RWPE2 (cell line): ENCODE measurements at regions not wholly inside any gene's neighbourhood (a gene's known extent, or its start where the extent isn't known, plus 50 kb on each side); places are given as distances from the start of the nearest gene placed in this dataset.
A peak's percentile ranks its signal among the peaks of the same experiment; 100 is the strongest.

Experiments
- ATAC-seq: fragments of 200-7000 bp; cut with Tn5 transposase; 3 replicates; pipeline ENCODE4 v1.9.1; 2021; ENCODE audit warnings: low read depth
- DNase-seq: peaks from one replicate; pipeline ENCODE4 v3.0.0-alpha.2; 2020; ENCODE audit warnings: low spot score
- H3K27ac ChIP-seq: fragments of 450-650 bp; 2 replicates; pipeline ENCODE4 v1.5.1; 2017; ENCODE audit warnings: mild to moderate bottlenecking; ENCODE audit not compliant: poor library complexity, severe bottlenecking
- H3K27me3 ChIP-seq: fragments of 250-450 bp; sonication (Bioruptor Pico); 2 replicates; pipeline ENCODE4 v1.5.1; 2021; ENCODE audit warnings: mild to moderate bottlenecking, moderate library complexity; ENCODE audit not compliant: insufficient read depth, poor library complexity, severe bottlenecking
- H3K36me3 ChIP-seq: fragments of 250-450 bp; sonication (Bioruptor Pico); 2 replicates; pipeline ENCODE4 v1.5.1; 2020; ENCODE audit warnings: low read depth, mild to moderate bottlenecking, moderate library complexity
- H3K4me1 ChIP-seq: fragments of 250-450 bp; sonication (Bioruptor Pico); 2 replicates; pipeline ENCODE4 v1.5.1; 2021; ENCODE audit warnings: mild to moderate bottlenecking, moderate library complexity; ENCODE audit not compliant: insufficient read depth, poor library complexity, severe bottlenecking
- H3K4me3 ChIP-seq: fragments of 250-450 bp; sonication (Bioruptor Pico); 2 replicates; pipeline ENCODE4 v1.5.1; 2021; ENCODE audit warnings: mild to moderate bottlenecking, moderate library complexity; ENCODE audit not compliant: severe bottlenecking
- H3K9me3 ChIP-seq: fragments of 250-450 bp; sonication (Bioruptor Pico); 2 replicates; pipeline ENCODE4 v1.5.1; 2021; ENCODE audit warnings: mild to moderate bottlenecking, moderate library complexity; ENCODE audit not compliant: severe bottlenecking
- CTCF ChIP-seq: fragments of 450-650 bp; IDR thresholded peaks from one replicate; pipeline ENCODE4 v1.5.1; 2017; ENCODE audit warnings: mild to moderate bottlenecking, moderate library complexity; ENCODE audit not compliant: poor library complexity, severe bottlenecking

- H3K9me3 ChIP-seq: no peaks in the 10 kb centered on the region
- no peak for ATAC-seq
- no peak for DNase-seq
- no peak overlapping the region for H3K4me3 ChIP-seq
- H3K27me3 ChIP-seq: no peaks in the 10 kb centered on the region
- peaks cover 22% of the 10 kb centered on the region for H3K4me1 ChIP-seq
- H3K27ac ChIP-seq: no peak overlapping the region
- no peaks in the 10 kb centered on the region for H3K36me3 ChIP-seq
- TF ChIP-seq CTCF: no peak
Measured at GRCh38 chr3:94619643-94620042, 556.8 kb downstream of the NSUN3 start.

- Histone ChIP-seq H3K4me1 (no peaks in the 10 kb centered on the region), H3K36me3 (no peaks in the 10 kb centered on the region), H3K27me3 (no peaks in the 10 kb centered on the region), H3K4me3 (no peak overlapping the region), H3K9me3 (no peaks in the 10 kb centered on the region), H3K27ac (no peak overlapping the region)
- DNase-seq: no peak
- no peak for TF ChIP-seq CTCF
- ATAC-seq: peak; percentile 54; the same call in 2 of the 3 replicates
Measured at GRCh38 chr3:94626573-94626972, 563.7 kb downstream of the NSUN3 start.

- ATAC-seq (no peak), DNase-seq (no peak)
- no peaks in the 10 kb centered on the region for H3K4me1 ChIP-seq
- no peak overlapping the region for H3K27ac ChIP-seq
- no peaks in the 10 kb centered on the region for H3K36me3 ChIP-seq
- H3K27me3 ChIP-seq: no peaks in the 10 kb centered on the region
- no peak for TF ChIP-seq CTCF
- no peak overlapping the region for H3K4me3 ChIP-seq
- no peaks in the 10 kb centered on the region for H3K9me3 ChIP-seq
Measured at GRCh38 chr3:94627689-94628088, 564.8 kb downstream of the NSUN3 start.

- DNase-seq (no peak), ATAC-seq (no peak)
- H3K27ac ChIP-seq: no peak overlapping the region
- TF ChIP-seq CTCF: no peak
- no peaks in the 10 kb centered on the region for H3K9me3 ChIP-seq
- H3K27me3 ChIP-seq: no peaks in the 10 kb centered on the region
- H3K4me3 ChIP-seq: no peak overlapping the region
- peaks cover 7% of the 10 kb centered on the region for H3K4me1 ChIP-seq
- H3K36me3 ChIP-seq: no peaks in the 10 kb centered on the region
Measured at GRCh38 chr3:94643400-94643799, 580.5 kb downstream of the NSUN3 start.

- no peak overlapping the region for H3K27ac ChIP-seq
- H3K9me3 ChIP-seq: no peaks in the 10 kb centered on the region
- H3K4me3 ChIP-seq: no peak overlapping the region
- peaks cover 7% of the 10 kb centered on the region for H3K4me1 ChIP-seq
- TF ChIP-seq CTCF: no peak
- ATAC-seq: no peak
- no peak for DNase-seq
- no peaks in the 10 kb centered on the region for H3K36me3 ChIP-seq
- H3K27me3 ChIP-seq: no peaks in the 10 kb centered on the region
Measured at GRCh38 chr3:94645790-94646189, 582.9 kb downstream of the NSUN3 start.
